ENCODE measurements at regions not wholly inside any gene's neighbourhood (a gene's known extent, or its start where the extent isn't known, plus 50 kb on each side); places are given as distances from the start of the nearest gene placed in this dataset.

GRCh38 chr5:112010475-112010874 lies 253.5 kb upstream of the NREP start:
- TF ChIP-seq, protein P1, sequence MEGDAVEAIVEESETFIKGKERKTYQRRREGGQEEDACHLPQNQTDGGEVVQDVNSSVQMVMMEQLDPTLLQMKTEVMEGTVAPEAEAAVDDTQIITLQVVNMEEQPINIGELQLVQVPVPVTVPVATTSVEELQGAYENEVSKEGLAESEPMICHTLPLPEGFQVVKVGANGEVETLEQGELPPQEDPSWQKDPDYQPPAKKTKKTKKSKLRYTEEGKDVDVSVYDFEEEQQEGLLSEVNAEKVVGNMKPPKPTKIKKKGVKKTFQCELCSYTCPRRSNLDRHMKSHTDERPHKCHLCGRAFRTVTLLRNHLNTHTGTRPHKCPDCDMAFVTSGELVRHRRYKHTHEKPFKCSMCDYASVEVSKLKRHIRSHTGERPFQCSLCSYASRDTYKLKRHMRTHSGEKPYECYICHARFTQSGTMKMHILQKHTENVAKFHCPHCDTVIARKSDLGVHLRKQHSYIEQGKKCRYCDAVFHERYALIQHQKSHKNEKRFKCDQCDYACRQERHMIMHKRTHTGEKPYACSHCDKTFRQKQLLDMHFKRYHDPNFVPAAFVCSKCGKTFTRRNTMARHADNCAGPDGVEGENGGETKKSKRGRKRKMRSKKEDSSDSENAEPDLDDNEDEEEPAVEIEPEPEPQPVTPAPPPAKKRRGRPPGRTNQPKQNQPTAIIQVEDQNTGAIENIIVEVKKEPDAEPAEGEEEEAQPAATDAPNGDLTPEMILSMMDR (conservative IDR thresholded peaks at IDR 0.05; ENCODE audit: low read depth in 2 of 2): no peak
- TF ChIP-seq CREB1 (CRISPR knock-in tag; IDR thresholded peaks at IDR 0.05; ENCODE audit: low read depth): no peak
- TF ChIP-seq EZH2 (IDR thresholded peaks at IDR 0.05; ENCODE audit: low read depth, unreplicated experiment): no peak
- TF ChIP-seq, protein P2, sequence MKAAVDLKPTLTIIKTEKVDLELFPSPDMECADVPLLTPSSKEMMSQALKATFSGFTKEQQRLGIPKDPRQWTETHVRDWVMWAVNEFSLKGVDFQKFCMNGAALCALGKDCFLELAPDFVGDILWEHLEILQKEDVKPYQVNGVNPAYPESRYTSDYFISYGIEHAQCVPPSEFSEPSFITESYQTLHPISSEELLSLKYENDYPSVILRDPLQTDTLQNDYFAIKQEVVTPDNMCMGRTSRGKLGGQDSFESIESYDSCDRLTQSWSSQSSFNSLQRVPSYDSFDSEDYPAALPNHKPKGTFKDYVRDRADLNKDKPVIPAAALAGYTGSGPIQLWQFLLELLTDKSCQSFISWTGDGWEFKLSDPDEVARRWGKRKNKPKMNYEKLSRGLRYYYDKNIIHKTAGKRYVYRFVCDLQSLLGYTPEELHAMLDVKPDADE (IDR thresholded peaks at IDR 0.05): no peak
- no peak for TF ChIP-seq POLR2AphosphoS5 (IDR thresholded peaks at IDR 0.05; ENCODE audit: low read depth)

All from GM23338 (cell line).